ENCODE measurements at regions not wholly inside any gene's neighbourhood (a gene's known extent, or its start where the extent isn't known, plus 50 kb on each side); places are given as distances from the start of the nearest gene placed in this dataset.
"Not testable (repeated sequence)": the region's sequence is repeated elsewhere in the genome, so short reads cannot be mapped to it uniquely, and the experiment has no call there.

DNA sequence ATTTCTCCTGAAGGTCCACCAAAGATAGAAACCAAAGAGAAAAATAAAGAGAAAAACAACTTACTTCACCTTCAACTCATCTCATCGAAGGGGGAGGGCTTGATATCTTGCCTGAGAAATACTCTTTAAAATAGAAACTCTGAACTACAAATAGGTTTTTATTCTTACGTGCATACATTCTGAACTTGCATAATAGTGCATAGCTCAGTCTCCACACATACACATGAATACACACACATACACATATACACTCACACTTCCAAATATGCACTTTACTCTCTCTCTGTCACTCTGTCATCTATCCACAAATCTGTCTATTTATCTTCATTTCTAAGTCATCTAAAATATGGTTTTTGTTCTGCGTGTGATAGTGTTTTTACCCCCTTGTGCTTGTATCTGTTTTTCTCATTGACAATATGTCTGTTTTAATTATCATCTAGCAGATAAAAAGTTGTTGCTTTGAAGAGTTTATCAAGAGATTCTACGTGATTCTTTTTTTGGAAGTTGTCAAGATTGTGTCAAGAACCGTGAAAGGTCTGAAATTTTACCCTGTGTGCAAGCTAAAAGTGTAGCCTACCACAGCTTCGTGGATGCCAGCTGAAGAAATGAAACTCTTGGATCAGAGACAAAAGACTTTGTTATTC is 468.8 kb downstream of the EPM2A start:
- DNase-seq, result no peak

DNA sequence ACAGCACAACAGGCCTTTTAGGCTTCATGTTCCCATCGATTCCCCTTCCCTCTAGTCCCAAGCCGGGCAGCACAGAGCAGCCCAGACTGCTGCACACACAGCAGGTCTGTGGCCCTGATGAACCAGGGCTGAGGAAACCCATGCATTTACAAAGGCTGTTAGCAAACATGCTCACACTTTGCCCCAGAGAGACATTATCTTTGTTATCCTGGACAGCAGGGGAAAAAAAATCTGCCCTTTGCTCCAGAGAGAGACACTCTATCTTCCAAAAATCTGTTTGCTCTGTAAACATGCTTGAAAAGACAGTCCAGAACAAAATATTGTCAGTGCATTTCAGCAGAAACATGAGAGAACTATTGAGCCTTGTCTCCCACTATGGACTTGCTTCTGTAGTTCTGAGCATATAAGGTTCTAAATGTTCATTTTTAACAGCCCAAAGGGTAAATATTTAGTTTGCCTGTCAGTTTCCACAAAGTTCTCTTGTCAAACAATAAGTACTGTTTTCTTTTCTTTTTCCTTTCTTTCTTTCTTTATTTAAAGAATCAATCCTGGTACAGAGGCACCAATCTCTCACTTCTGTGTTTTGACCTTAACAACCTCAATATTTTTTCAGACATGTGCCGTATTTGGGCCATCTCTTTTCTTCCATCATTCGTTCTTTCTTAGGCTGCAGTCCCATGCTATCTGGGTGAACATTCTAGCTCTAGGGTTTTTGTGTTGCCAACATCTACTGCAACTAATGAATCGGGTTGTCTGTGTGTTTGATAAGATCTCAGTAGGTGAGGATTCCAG is 468.0 kb downstream of the EPM2A start:
- DNase-seq, result no peak

DNA sequence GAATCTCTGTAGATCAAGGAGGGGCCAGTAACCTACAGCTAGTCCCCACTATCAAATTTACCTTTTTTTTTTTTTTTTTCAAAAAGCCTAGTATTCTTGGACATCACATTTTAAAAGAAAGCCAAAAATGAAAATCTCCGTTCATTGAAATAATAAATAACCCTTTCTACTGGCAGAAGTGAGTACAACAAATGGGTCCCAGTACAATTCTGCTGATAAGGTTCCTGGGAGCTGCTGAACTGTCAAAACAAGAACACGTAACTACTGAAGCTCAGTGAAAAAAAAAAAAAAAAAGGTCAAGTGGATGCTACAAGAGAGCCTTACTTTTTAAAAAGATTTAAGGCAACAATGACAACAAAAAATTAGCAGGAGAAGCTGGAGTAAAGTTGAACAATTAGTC is 464.9 kb downstream of the EPM2A start:
- no peak for DNase-seq

DNA sequence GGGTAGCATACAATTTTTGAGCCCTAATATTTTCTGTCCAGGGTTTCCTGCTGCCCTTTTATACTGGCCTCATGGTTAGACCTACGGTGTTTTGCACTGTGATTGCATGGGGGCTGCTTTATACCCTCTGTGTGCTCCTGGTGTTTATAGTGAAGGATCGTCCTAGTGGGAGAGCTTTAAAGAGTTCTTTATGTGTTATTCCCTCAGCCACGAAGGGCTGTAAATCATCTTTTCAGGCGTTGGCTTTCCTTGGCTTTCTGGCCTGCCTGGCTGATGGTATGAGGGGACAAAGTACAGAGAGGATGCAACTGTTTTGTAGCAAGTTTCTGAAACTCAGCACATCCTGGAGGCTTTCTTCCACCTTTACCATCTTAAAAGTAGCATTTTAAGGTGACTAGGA is 464.3 kb downstream of the EPM2A start:
- no peak for DNase-seq

DNA sequence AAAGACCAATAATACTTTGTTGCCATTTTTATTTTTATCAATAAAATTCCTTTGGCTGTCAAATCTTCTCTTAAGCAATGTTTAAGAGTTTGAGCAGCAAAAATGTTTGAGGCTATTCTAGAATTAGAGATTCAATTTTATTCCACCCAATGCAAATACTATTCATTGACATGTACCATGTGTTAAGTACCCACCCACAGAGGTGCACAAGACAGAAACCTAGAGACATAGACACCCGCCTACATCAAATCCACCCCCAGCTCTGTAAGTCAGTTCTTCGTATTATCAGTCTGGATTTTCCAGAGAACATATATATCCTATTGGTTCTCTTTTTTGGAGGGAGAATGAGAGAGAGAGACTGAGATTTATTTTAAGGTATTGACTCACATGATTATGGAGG is 463.7 kb downstream of the EPM2A start:
- DNase-seq, result no peak

DNA sequence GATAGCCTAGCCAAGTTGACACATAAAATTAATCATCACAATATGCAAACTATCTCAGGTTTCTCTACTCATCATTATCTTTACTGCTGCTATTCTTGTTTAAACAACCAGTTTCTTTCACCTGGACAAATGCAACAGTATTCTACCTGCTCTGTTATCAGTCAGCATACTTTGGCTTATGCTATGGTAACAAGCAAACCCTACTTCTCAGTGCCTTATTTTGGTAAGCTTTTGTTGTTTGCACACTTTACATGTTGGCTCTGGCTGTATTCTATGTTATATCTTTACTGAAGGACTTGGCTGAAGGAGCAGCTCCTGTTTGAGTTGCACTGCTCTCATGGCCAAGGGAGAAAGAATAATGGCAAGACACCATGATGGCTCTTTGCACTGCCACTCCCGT is 463.1 kb downstream of the EPM2A start:
- no peak for DNase-seq

DNA sequence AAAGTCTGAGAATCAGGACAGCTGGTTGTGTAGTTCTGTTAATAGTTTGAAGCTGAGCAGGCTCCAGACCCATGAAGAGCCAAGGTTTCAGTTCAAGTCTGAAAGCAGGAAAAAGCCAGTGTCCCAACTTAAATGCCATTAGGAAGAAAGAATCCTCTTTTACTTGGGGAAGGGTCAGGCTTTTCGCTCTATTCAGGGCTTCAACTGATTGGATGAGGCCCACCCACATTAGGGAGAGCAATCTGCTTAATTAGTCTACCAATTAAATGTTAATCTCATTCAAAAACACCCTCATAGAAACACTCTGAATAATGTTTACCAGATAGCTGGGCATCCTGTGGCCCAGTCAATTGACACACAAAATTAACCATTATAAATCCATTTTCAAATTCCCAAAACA is 462.2 kb downstream of the EPM2A start:
- no peak for DNase-seq

DNA sequence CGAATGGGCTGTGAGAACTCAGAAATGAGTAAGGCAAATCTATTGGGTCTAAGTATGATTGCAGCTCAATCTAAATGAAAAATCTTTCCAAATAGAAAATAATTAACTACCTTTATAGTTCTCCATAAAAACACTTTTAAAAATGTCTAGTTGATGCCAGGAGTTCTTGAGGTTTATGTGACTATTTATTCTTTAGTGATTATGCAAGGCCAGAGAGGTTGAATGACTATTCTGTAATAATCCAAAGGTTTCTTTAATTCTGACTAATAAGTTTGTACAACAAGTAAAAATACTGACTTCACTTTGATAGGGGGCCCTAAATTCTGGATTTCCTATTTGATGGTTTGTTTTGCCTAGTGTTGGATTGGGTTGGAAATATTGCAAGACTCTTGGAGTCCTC is 461.2 kb downstream of the EPM2A start:
- DNase-seq, result no peak

DNA sequence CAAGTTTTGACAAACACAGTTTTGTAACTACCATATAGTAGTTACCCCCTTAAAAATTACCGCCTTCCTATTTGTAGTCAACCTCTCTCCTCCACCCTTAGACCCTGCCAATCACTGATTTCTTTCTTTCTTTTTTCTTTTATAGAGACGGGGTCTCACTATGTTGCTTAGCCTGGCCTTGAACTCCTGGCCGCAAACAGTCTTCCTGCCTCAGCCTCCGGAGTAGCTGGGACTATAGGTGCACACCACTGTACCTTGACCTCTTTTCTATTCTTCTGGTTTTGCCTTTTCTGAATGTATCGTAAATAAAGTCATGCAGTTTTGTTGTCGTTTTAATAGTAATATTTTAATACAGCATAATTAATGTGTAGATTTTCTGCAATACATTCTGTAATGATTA is 460.3 kb downstream of the EPM2A start:
- no peak for DNase-seq

DNA sequence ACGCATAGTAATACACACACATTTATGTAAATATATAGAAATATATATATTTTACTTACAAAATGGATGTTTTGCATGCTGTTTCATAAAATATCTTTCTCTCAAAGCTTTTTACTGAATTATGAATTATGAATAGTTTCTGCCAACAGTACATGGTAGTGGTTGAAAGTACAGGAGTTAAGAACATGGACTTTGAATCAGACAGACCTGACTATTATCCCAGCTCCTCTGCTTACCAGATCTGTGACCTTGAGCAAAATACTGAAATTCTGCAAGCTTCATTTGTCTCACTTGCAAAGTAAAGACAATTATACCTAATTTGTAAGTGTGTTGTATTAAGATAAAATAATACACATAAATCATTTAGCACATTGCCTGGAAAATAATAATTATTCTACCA is 459.5 kb downstream of the EPM2A start:
- DNase-seq, result no peak

DNA sequence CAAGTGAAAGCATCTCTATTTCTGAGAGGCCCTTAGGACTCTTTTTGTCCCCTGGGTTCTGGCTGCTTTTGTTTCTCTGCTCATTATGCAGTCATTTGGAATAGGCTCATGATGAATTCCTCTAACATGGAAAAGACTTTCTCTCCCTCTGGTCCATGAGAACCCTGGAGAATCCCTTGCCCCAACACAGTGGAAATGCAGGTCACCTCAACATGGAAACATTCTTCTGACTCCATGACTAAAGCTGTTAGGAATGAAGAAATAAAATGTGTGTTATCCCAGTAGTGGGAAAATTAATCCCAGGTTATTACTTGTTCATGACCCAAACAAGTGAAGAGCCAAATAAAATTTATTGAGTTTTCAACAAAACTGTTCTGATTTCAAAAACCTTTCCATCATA is 458.6 kb downstream of the EPM2A start:
- no peak for DNase-seq

DNA sequence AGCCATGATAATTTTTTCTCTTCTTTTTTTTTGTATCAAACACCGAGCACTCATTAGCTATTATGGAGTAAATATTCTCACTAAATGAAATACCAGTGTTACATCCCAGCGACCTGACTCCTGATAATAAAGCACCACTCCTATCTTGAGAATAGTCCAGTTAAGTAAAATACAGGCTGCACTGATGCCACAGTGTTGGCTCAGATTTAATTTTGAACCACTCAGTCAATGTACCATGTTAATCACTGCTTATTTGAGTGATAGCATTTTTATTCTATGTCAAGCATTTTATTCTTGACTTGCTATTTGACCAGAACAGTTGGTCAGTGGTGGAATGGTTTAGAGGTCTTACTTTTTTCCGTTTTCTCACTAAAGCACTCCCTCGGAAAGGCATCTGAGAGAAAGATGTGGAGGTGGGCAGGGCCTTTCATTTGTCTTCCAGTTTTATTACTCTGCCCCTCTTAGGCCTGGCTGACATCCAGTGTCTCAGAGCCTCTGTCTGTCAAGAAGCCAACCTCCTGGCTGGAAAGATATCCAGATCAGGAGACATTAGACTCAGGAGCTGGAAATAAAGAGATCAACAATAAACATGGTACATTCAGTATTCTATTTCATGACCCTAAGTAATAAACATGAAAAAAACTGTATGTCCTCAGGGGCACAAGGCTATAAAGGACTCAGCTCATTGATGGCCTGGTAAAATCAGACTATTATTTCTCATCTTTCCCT is 457.8 kb downstream of the EPM2A start:
- no peak for DNase-seq

DNA sequence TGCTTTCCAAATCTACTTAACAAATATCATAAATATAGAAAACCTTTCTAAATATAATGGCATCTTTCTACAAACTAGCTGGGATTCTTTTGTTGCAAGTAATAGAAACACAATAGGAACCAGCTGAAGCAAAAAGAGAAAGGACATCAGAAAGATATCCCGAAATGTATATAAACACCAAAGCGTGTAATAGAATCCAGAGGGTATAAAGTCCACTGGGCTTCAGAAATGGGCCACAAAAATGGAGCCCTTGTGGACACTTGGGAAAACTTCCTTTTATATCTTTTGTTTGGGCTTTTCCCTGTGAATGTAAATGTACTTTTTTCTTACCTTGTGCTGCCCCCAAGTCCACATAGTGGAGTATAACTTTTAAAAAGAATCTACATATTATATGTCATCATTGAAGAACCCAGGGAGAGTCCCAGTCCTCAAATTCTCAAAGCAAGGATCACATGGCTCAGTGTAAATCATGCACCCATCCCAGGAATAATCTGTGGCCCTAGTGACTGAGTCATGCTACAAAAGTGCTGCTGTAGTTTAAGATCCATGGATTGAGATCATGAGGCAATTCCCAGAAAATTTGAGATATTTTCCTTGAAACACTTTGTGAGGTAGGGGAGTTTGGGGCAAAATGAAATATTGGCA is 457.0 kb downstream of the EPM2A start:
- DNase-seq, result no peak

DNA sequence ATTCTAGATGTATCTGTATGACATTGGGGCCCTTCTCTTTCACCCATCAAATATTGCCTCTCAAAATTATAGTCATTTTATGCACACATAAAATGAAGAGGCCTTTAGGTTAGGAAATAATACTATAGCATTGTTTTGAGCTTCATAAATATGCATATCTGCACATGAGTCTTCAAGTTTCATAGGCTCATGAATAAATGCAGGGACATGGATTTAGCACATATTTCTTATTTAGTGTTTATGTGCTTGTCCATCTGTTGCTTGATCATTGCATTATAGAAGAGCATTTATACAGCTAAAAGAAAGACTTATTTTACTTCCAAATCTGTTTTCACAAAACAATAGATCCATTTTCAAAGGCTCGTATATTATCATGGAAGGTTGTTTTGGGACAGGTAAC is 455.8 kb downstream of the EPM2A start:
- DNase-seq, result no peak

DNA sequence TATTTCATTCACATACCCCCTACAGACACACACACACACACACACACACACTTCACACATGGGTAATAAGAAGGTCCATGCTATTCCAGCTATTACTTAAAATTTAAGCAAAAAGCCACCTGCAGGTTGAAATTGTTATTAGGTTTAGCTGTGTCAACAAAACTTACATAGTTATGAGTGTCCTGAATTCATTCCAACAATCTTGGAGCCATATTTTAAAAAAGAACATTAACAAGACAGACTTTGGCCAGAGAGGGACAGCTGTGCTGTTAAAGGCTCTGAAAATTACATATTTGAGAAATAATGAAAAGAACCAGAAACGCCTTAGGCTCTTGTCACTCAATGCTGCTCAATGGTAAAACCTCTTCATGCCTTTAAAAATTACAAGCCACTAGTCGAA is 455.3 kb downstream of the EPM2A start:
- no peak for DNase-seq

DNA sequence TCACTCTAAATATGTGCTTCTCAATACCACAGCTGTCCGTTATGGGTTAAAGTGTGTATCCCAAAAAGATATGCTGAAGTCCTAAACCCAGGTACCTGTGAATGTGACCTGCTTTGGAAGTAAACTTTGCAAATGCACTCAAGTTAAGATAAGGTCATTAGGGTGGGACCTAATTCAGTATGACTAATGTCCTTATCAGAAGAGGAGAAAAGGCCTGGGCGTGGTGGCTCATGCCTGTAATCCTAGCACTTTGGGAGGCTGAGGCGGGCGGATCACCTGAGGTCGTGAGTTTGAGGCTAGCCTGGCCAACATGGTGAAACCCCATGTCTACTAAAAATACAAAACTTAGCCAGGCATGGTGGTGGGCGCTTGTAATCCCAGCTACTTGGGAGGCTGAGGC is 452.1 kb downstream of the EPM2A start:
- DNase-seq, result not testable (repeated sequence)

DNA sequence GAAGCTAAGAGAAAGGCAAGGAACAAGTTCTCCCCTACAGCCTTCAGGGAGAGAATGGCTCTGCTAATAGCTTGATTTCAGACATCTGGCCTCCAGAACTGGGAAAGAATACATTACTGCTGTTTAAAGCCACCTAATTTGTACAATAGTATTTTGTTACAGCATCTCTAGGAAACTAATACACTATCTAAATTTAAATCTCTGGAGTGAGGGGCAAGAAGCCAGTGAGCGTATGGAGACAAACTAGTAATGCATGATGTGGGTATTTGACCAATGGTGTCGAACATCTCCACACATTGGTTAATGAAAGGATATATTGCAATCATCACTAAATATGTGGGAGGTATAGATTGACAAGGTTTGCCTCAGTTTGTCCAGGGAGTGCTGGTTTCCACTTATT is 451.5 kb downstream of the EPM2A start:
- no peak for DNase-seq

DNA sequence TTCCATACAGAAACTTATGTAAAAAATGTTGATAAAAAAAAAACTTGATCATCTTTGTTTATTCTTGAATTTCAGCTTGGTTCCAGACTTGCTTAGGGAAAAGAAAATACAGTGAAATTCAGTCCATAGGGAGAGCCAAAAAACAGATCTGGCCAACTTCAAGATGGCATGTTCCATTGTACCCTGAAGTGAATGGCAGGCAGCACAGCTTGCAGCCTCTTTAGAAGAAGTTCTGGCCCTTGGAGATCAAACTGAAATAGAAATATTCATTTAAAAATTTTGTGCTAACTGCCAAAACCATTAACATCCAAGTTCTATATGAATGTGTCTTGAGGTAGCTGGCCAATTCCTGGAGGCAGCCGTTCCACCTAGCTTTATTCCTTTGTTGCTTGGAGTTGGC is 448.4 kb downstream of the EPM2A start:
- DNase-seq, result no peak

DNA sequence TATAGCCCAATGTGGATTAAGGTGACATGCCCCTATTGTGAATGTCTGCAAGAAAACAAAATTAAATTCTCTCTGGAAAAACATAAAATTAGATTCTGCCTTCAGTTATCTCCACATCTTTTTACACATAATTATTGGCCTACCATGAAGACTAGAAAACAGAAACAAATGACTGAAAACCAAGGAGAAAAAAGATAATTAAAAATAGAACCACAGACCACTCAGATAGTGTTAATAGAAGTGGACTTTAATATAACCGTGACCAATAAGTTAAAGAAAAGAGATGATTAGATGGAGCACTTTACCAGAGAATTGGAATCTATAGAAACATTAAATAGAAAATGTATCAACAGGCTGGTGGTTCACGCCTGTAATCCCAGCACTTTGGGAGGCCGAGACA is 445.7 kb downstream of the EPM2A start:
- no peak for DNase-seq

DNA sequence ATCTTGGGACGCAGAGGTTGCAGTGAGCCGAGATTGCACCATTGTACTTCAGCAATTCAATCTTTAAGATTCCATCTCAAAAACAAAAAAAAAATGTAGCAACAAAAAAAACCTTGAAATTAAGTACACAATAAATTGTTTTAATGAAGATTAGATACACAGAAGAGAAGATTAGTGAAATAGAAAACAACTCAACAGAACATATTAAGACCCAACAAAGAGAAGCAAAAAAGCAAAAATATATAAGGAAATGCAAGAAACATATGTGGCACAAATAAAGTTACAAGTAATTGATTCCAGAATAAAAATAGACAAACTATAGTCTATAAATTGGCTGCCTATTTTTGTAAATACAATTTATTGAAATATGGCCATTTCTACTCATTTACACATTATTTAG is 445.2 kb downstream of the EPM2A start:
- DNase-seq, result no peak

DNA sequence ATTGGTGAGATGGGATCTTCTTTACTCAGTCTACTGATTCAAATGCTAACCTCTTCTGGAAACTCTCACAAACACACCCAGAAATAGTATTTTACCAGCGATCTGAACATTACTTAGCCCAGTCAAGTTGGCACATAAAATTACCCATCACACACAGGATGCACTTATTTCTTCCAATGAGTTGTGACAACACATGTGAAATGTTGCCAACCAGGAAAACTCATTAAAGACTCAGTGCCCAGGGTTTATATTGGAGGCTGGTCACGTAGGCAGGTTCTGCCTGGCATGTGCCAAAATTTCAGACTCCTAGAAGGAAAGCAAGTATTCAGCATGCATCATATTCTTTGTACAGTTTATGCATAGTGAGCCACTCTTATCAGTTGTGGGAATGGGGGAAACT is 443.3 kb downstream of the EPM2A start:
- DNase-seq, result no peak

DNA sequence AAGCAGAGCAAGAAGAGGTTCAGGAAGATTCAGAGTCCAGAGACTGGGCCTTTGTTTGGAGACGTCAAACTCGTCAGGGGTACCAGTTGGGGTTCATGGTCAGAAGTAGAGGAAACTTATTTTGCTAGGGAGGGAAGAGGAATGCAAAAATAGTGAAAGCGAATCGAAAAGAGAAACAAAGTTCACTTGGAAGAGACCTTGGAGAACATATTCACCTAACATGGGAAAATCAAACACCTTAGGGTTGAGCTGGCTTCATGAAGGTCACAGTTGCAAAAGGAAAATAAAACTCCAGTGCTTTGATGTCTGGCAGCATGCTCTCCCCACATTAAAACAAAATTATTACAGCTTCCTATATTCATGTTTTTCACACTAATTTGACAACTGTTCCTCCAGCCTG is 440.4 kb downstream of the EPM2A start:
- DNase-seq, result no peak

DNA sequence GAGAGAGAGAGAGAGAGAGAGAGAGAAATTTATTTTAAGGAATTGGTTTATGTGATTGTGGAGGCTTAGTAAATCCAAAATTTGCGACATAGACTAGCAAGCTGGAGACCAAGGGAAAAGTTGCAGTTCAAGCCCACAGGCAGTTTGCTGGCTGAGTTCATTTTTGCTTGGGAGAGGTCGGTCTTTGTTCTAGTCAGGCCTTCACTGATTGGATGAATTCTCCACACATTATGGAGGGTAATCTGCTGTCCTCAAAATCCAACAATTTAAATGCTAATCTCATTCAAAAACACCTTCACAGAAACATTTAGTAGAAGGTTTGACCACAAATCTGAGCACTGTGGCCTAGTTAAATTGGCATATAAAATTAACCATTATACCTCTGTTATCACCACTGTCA is 439.6 kb downstream of the EPM2A start:
- no peak for DNase-seq

DNA sequence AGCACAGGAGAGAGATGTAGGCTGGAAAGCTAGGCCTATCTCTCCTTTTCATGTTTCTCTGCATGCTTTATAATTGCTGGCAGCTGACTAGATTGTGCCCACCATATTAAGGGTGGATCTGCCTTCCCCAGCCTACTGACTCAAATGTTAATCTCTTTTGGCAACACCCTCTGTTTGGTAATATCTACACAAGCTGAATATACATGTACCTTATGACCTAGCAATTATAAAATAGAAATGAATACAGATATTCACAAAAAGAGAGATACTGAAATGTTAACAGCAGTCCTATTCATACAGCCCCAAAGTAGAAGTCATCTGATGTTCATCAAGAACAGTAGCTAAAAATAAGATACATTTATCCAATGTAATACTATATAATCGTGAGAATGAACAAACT is 429.6 kb downstream of the EPM2A start:
- DNase-seq, result no peak

Measured in activated CD8-positive, alpha-beta memory T cell treated with anti-CD3 and anti-CD28 coated beads, Interleukin-2, amount 50 U/mL, for 48 hours (primary cell).